ENCODE measurements at regions not wholly inside any gene's neighbourhood (a gene's known extent, or its start where the extent isn't known, plus 50 kb on each side); places are given as distances from the start of the nearest gene placed in this dataset.

DNA sequence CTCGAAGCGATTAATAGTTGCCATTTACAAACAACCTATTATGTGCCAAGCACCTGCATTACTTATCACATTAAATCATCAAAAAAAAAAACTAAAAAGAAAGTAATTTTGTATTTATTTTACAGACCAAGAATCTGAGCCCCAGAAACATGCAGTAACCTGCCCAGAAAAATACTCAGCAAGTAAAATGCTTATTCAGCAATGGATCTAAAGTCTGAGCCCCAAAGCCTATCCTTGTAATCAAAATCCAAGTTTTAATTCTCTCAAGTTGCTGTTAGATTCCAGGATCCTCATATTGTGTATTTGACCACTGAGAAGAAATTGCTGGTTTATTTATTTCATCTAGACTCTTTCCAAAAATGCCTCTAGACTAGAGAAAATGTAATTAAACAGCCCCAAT, 783.3 kb upstream of the API5 start:
- Histone ChIP-seq H3K27ac (ENCODE audit: low read depth, low read length) (no peak overlapping the region), H3K9me3 (ENCODE audit: control insufficient read depth, insufficient read depth, low read length) (no peaks in the 10 kb centered on the region; the same call in none of the 2 replicates), H3K27me3 (ENCODE audit: control insufficient read depth, insufficient read depth, low read length) (no peaks in the 10 kb centered on the region), H3K4me3 (ENCODE audit: low read depth, low read length) (no peak overlapping the region)
- TF ChIP-seq, protein P1, sequence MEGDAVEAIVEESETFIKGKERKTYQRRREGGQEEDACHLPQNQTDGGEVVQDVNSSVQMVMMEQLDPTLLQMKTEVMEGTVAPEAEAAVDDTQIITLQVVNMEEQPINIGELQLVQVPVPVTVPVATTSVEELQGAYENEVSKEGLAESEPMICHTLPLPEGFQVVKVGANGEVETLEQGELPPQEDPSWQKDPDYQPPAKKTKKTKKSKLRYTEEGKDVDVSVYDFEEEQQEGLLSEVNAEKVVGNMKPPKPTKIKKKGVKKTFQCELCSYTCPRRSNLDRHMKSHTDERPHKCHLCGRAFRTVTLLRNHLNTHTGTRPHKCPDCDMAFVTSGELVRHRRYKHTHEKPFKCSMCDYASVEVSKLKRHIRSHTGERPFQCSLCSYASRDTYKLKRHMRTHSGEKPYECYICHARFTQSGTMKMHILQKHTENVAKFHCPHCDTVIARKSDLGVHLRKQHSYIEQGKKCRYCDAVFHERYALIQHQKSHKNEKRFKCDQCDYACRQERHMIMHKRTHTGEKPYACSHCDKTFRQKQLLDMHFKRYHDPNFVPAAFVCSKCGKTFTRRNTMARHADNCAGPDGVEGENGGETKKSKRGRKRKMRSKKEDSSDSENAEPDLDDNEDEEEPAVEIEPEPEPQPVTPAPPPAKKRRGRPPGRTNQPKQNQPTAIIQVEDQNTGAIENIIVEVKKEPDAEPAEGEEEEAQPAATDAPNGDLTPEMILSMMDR (IDR thresholded peaks at IDR 0.05; ENCODE audit: low read depth, low read length): no peak
- DNase-seq (ENCODE audit: low read depth, low spot score): no peak
- POLR2A ChIA-PET: no interaction called here
- CTCF ChIA-PET: no interaction called here

DNA sequence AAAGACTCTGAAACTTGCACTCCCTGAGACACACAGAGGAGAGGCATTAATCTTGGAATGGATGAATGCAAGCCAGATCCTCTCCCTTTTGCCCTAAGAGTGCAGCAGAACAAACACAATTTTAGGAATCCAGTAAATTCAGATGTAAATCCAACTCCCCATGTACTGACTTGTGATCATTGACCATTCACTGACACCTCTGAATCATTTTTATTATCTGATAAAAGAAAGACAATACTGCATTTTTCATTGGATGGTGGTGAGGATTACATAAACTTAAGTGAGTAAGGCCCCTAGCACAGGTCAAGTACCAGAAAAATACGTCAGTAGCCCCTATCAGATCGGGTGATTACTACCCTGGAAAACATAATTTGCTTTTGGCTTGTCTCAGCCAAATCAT, 782.9 kb upstream of the API5 start:
- TF ChIP-seq, protein P1 (IDR thresholded peaks at IDR 0.05; ENCODE audit: low read depth, low read length): no peak
- CTCF ChIA-PET: no interaction called here
- no peak for DNase-seq (ENCODE audit: low read depth, low spot score)
- H3K27me3 ChIP-seq (ENCODE audit: control insufficient read depth, insufficient read depth, low read length): no peaks in the 10 kb centered on the region
- H3K9me3 ChIP-seq (ENCODE audit: control insufficient read depth, insufficient read depth, low read length): no peaks in the 10 kb centered on the region; the same call in none of the 2 replicates
- H3K4me3 ChIP-seq (ENCODE audit: low read depth, low read length): no peak overlapping the region
- H3K27ac ChIP-seq (ENCODE audit: low read depth, low read length): no peak overlapping the region
- POLR2A ChIA-PET: no interaction called here

DNA sequence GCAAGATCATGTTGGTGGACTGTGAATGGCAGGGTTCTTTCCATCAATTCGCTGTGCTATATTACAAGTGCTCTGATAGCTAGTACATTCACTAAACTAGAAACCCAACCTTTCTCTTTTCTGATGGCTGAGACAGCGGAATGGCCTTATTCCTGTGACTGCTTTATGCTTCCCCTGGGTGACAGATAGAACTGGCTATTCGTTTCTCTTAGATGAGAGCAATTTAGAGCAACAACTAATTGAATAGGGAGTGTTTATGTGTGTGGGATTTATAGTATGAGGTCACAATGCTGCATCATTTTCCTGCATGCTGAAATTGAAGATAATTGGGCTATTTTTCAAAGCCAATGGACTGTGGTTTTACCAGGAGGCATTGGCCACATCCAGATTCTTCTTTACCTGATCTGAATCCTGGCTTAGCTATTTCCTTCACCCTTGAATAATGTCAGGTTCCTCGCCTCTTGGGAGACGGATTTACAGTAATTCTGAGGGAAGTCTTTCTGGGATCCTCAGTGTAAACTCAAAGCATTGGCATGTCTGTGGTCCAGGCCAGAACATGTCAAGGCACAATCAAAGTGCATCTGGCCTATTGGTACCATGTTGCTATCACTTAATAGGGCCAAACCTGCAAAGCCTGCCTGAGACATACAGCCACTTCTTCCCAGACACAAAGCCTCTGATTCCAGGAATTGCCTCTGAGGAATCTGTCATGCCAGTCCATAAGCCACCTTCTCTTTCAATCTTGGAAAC, 775.0 kb upstream of the API5 start:
- no peak for DNase-seq (ENCODE audit: low read depth, low spot score)
- no peak overlapping the region for H3K27ac ChIP-seq (ENCODE audit: low read depth, low read length)
- no peaks in the 10 kb centered on the region; the same call in none of the 2 replicates for H3K9me3 ChIP-seq (ENCODE audit: control insufficient read depth, insufficient read depth, low read length)
- TF ChIP-seq, protein P1 (IDR thresholded peaks at IDR 0.05; ENCODE audit: low read depth, low read length): no peak
- CTCF ChIA-PET: no interaction called here
- no peaks in the 10 kb centered on the region for H3K27me3 ChIP-seq (ENCODE audit: control insufficient read depth, insufficient read depth, low read length)
- POLR2A ChIA-PET: no interaction called here
- no peak overlapping the region for H3K4me3 ChIP-seq (ENCODE audit: low read depth, low read length)

DNA sequence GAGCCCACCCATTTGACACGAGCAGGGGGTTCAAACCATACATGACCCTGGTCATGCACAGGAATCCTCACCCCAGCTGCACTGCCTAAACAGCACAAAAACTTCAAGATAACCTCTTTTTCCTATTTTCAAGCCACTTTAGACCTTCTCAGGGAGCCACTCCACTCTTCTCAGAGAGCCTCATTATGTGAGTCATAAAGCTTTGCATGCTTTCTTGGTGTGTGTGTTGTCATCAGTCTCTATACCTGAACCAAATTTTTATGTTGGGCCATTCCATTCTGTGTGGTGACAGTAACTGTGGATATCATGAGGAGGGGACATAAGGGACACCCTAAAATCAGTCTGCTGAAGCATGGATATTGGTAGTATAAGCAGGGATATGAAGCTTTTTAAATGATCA, 769.5 kb upstream of the API5 start:
- TF ChIP-seq, protein P1 (IDR thresholded peaks at IDR 0.05; ENCODE audit: low read depth, low read length): no peak
- CTCF ChIA-PET: no interaction called here
- H3K27ac ChIP-seq (ENCODE audit: low read depth, low read length): no peak overlapping the region
- H3K4me3 ChIP-seq (ENCODE audit: low read depth, low read length): no peak overlapping the region
- peaks cover 4% of the 10 kb centered on the region for H3K9me3 ChIP-seq (ENCODE audit: control insufficient read depth, insufficient read depth, low read length)
- POLR2A ChIA-PET: interaction anchor here (0.6 kb wide), 1 partner anchor 53 kb away, joined by 16 read pairs; no protein-coding TSS in a partner anchor
- no peaks in the 10 kb centered on the region for H3K27me3 ChIP-seq (ENCODE audit: control insufficient read depth, insufficient read depth, low read length)
- no peak for DNase-seq (ENCODE audit: low read depth, low spot score)

DNA sequence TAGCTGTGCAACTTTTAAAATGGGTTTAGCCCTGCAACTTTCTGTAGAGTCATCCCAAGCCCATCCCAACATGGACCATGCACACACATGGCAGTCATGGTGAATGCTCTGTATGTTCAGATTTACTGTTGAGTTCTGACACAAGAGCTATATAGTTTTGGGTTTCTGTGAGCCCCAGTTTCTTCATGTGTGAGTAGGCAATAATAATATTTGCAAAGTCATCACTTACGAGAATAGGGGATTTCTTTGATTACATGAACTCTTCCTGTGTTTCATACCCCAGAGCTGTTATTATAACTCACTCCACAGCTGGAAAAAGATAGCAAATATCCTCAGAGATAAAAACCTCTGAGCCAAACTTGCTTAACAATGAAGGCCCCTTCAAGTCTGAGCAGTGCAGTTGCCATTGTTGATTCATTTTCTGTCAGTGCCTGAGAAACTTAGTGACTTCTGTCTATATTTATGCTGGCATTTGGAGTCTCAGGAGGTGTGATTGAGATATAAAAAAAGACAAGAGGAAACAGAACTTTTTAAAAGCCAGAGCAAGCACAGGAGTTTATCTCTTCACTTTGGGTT, 767.9 kb upstream of the API5 start:
- no peaks in the 10 kb centered on the region for H3K27me3 ChIP-seq (ENCODE audit: control insufficient read depth, insufficient read depth, low read length)
- DNase-seq (ENCODE audit: low read depth, low spot score): no peak
- CTCF ChIA-PET: interaction anchor here (1.0 kb wide), 1 partner anchor 20 kb away, joined by 3 read pairs; no protein-coding TSS in a partner anchor
- TF ChIP-seq, protein P1 (IDR thresholded peaks at IDR 0.05; ENCODE audit: low read depth, low read length): no peak
- POLR2A ChIA-PET: no interaction called here
- H3K27ac ChIP-seq (ENCODE audit: low read depth, low read length): no peak overlapping the region
- no peak overlapping the region for H3K4me3 ChIP-seq (ENCODE audit: low read depth, low read length)
- H3K9me3 ChIP-seq (ENCODE audit: control insufficient read depth, insufficient read depth, low read length): peaks cover 4% of the 10 kb centered on the region
